ENCODE measurements at regions not wholly inside any gene's neighbourhood (a gene's known extent, or its start where the extent isn't known, plus 50 kb on each side); places are given as distances from the start of the nearest gene placed in this dataset.

DNA sequence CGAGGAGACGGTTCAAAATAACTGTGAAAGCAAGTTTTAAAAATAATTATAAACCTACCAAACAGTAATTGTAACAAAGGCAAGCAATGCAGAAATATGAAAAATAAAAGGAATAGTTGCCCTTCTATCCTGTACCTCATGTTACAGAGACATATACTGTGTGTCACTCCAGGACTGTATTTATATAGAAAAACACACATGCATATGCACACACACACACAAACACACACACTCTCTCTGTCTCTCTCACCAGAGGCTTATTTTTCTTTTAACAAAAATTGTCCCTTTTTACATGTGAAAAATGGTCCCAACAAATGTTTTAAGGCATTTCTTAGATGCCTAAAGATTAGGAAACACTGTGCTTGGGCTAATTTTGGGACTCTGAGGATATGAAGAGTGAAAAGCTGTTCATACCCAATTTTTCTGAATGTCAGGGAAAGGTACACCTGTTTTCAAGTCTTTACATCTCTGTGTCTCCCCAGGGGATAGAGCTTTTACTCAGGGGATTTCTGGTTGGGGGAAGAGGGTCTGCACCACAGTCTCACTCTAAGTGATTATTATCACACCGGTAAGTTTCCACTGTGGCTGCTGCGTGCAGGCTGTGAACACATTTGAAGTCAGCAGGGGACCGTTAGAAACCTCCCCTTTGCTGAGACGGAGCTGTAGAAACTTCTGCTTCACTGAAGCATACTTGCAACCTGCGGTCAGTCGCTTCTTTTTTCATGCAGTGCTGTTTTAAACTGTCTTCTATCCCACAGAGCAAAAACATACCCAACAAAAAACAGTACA is 51.4 kb upstream of the SPAG16 start:
- TF ChIP-seq, protein P1, sequence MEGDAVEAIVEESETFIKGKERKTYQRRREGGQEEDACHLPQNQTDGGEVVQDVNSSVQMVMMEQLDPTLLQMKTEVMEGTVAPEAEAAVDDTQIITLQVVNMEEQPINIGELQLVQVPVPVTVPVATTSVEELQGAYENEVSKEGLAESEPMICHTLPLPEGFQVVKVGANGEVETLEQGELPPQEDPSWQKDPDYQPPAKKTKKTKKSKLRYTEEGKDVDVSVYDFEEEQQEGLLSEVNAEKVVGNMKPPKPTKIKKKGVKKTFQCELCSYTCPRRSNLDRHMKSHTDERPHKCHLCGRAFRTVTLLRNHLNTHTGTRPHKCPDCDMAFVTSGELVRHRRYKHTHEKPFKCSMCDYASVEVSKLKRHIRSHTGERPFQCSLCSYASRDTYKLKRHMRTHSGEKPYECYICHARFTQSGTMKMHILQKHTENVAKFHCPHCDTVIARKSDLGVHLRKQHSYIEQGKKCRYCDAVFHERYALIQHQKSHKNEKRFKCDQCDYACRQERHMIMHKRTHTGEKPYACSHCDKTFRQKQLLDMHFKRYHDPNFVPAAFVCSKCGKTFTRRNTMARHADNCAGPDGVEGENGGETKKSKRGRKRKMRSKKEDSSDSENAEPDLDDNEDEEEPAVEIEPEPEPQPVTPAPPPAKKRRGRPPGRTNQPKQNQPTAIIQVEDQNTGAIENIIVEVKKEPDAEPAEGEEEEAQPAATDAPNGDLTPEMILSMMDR (IDR thresholded peaks at IDR 0.05) = no peak
- ChIA-PET CTCF (no interaction called here), POLR2A (interaction anchor here (1.2 kb wide), 1 partner anchor 80 kb away, joined by 3 read pairs; no protein-coding TSS in a partner anchor)
- ATAC-seq = peak; percentile 89
- Mint-ChIP-seq H3K36me3 (ENCODE audit: low read depth) (no peaks in the 10 kb centered on the region), H3K4me1 (ENCODE audit: low read depth) (peaks cover 27% of the 10 kb centered on the region), H3K27ac (peak overlapping the region; percentile 81), H3K4me3 (peak overlapping the region; percentile 55), H3K27me3 (peaks cover 3% of the 10 kb centered on the region), H3K9me3 (no peaks in the 10 kb centered on the region)
- DNase-seq = peak; percentile 75
- intact Hi-C loops (cut with micrococcal nuclease) = loop anchor here (5.0 to 10.0 kb wide), 2 partner anchors 81 to 218 kb away; partner anchors contain the start of gene IKZF2

DNA sequence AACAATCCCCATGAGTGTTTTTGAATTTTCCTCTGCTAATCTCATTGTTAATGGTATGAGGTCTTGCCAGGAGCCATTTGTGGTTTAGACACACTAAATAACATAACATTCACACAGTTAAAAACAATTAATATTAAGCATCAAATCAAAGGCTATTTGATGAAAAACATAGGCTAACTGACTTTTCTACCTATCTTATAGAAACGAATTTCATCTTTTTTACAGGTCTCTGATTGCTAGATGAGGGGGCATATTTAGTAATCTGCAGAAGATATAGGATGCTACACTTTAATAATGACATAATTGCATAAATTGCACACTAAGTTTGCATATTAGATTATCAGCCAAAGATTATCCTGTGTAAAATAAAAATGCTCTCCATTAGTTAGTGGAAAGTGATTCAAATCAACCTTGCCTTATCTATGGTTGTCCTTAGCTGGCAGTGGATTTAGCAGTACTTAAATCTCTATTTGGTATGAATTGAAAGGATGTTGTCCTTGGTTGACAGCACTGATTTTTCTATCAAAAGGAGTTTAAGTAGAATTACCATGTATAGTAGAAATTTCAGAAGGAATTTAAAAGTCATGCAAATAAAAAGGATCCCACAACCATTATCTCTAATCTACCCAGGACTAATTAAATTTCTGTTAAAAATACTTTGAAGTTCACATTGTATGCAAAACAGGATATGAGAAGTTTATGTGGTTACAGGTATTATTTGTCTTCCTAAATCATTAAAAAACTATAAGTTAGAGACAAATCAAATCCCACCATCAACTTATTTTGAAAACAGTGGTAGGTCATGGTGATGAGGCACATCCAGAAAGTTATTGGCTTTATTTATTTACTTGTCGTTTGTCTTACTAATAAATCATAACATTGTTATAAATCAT is 50.6 kb upstream of the SPAG16 start:
- TF ChIP-seq, protein P1 (IDR thresholded peaks at IDR 0.05) = no peak
- DNase-seq = no peak
- H3K27me3 Mint-ChIP-seq = peaks cover 3% of the 10 kb centered on the region
- peaks cover 27% of the 10 kb centered on the region for H3K4me1 Mint-ChIP-seq (ENCODE audit: low read depth)
- intact Hi-C loops (cut with micrococcal nuclease) = loop anchor here (5.0 to 10.0 kb wide), 2 partner anchors 81 to 219 kb away; partner anchors contain the start of gene IKZF2
- H3K36me3 Mint-ChIP-seq (ENCODE audit: low read depth) = no peaks in the 10 kb centered on the region
- POLR2A ChIA-PET = interaction anchor here (0.9 to 1.2 kb wide), 2 partner anchors 81 kb away, joined by 3 read pairs; no protein-coding TSS in a partner anchor
- CTCF ChIA-PET = interaction anchor here (1.1 kb wide), 1 partner anchor 370 kb away, joined by 3 read pairs; no protein-coding TSS in a partner anchor
- no peaks in the 10 kb centered on the region for H3K9me3 Mint-ChIP-seq
- H3K4me3 Mint-ChIP-seq = peak overlapping the region; percentile 55
- H3K27ac Mint-ChIP-seq = peak overlapping the region; percentile 81
- no peak for ATAC-seq

Data from activated CD8-positive, alpha-beta T cell treated with anti-CD3 and anti-CD28 coated beads for 36 hours (primary cell).